ENCODE measurements at regions not wholly inside any gene's neighbourhood (a gene's known extent, or its start where the extent isn't known, plus 50 kb on each side); places are given as distances from the start of the nearest gene placed in this dataset.

- Mint-ChIP-seq H3K4me3 (ENCODE audit: unreplicated experiment) (no peak overlapping the region), H3K27me3 (ENCODE audit: unreplicated experiment) (no peaks in the 10 kb centered on the region), H3K4me1 (ENCODE audit: unreplicated experiment) (no peaks in the 10 kb centered on the region), H3K36me3 (ENCODE audit: low read depth, unreplicated experiment) (no peaks in the 10 kb centered on the region), H3K27ac (ENCODE audit: unreplicated experiment) (no peak overlapping the region), H3K9me3 (ENCODE audit: unreplicated experiment) (peaks cover 5% of the 10 kb centered on the region)
- no peak for DNase-seq (ENCODE audit: low spot score)
- no peak for TF ChIP-seq CTCF (IDR thresholded peaks at IDR 0.05; ENCODE audit: unreplicated experiment)
Observed at GRCh38 chr12:61810486-61810885, 449.7 kb upstream of the USP15 start.

GRCh38 chr12:61821381-61821780, 438.8 kb upstream of the USP15 start:
- Mint-ChIP-seq H3K9me3 (ENCODE audit: unreplicated experiment) (no peaks in the 10 kb centered on the region), H3K27ac (ENCODE audit: unreplicated experiment) (no peak overlapping the region), H3K4me3 (ENCODE audit: unreplicated experiment) (no peak overlapping the region), H3K36me3 (ENCODE audit: low read depth, unreplicated experiment) (no peaks in the 10 kb centered on the region), H3K27me3 (ENCODE audit: unreplicated experiment) (peaks cover 2% of the 10 kb centered on the region), H3K4me1 (ENCODE audit: unreplicated experiment) (peaks cover 13% of the 10 kb centered on the region)
- DNase-seq (ENCODE audit: low spot score), result no peak
- no peak for TF ChIP-seq CTCF (IDR thresholded peaks at IDR 0.05; ENCODE audit: unreplicated experiment)

- no peak for DNase-seq (ENCODE audit: low spot score)
- no peaks in the 10 kb centered on the region for H3K9me3 Mint-ChIP-seq (ENCODE audit: unreplicated experiment)
- no peak overlapping the region for H3K4me3 Mint-ChIP-seq (ENCODE audit: unreplicated experiment)
- H3K27me3 Mint-ChIP-seq (ENCODE audit: unreplicated experiment), result peaks cover 2% of the 10 kb centered on the region
- H3K4me1 Mint-ChIP-seq (ENCODE audit: unreplicated experiment), result peaks cover 13% of the 10 kb centered on the region
- no peaks in the 10 kb centered on the region for H3K36me3 Mint-ChIP-seq (ENCODE audit: low read depth, unreplicated experiment)
- no peak overlapping the region for H3K27ac Mint-ChIP-seq (ENCODE audit: unreplicated experiment)
- no peak for TF ChIP-seq CTCF (IDR thresholded peaks at IDR 0.05; ENCODE audit: unreplicated experiment)
Observed at GRCh38 chr12:61823102-61823501, 437.1 kb upstream of the USP15 start.

- Mint-ChIP-seq H3K36me3 (ENCODE audit: low read depth, unreplicated experiment) (no peaks in the 10 kb centered on the region), H3K27ac (ENCODE audit: unreplicated experiment) (no peak overlapping the region), H3K4me1 (ENCODE audit: unreplicated experiment) (no peaks in the 10 kb centered on the region), H3K27me3 (ENCODE audit: unreplicated experiment) (no peaks in the 10 kb centered on the region), H3K9me3 (ENCODE audit: unreplicated experiment) (no peaks in the 10 kb centered on the region), H3K4me3 (ENCODE audit: unreplicated experiment) (no peak overlapping the region)
- DNase-seq (ENCODE audit: low spot score), result no peak
- TF ChIP-seq CTCF (IDR thresholded peaks at IDR 0.05; ENCODE audit: unreplicated experiment), result no peak
Observed at GRCh38 chr12:61846765-61847164, 413.4 kb upstream of the USP15 start.

GRCh38 chr12:61848893-61849292, 411.3 kb upstream of the USP15 start:
- Mint-ChIP-seq H3K27ac (ENCODE audit: unreplicated experiment) (no peak overlapping the region), H3K27me3 (ENCODE audit: unreplicated experiment) (no peaks in the 10 kb centered on the region), H3K9me3 (ENCODE audit: unreplicated experiment) (no peaks in the 10 kb centered on the region), H3K4me3 (ENCODE audit: unreplicated experiment) (no peak overlapping the region), H3K4me1 (ENCODE audit: unreplicated experiment) (no peaks in the 10 kb centered on the region), H3K36me3 (ENCODE audit: low read depth, unreplicated experiment) (no peaks in the 10 kb centered on the region)
- no peak for DNase-seq (ENCODE audit: low spot score)
- no peak for TF ChIP-seq CTCF (IDR thresholded peaks at IDR 0.05; ENCODE audit: unreplicated experiment)

Data from endothelial cell (in vitro differentiated cells).